ENCODE measurements at regions not wholly inside any gene's neighbourhood (a gene's known extent, or its start where the extent isn't known, plus 50 kb on each side); places are given as distances from the start of the nearest gene placed in this dataset.
A peak's percentile ranks its signal among the peaks of the same experiment; 100 is the strongest.

GRCh38 chr4:128579154-128579853, 230.2 kb upstream of the JADE1 start:
- H3K36me3 Mint-ChIP-seq, result peaks cover 1% of the 10 kb centered on the region
- no peaks in the 10 kb centered on the region for H3K27me3 Mint-ChIP-seq
- H3K4me3 Mint-ChIP-seq, result no peak overlapping the region
- no peak for TF ChIP-seq CTCF (conservative IDR thresholded peaks at IDR 0.05)
- peaks cover 1% of the 10 kb centered on the region for H3K9me3 Mint-ChIP-seq
- H3K4me1 Mint-ChIP-seq (ENCODE audit: unreplicated experiment), result peaks cover 1% of the 10 kb centered on the region
- no peak overlapping the region for H3K27ac Mint-ChIP-seq
- DNase-seq (ENCODE audit: extremely low spot score, unreplicated experiment), result no peak

GRCh38 chr4:128574706-128575105, 234.8 kb upstream of the JADE1 start:
- Mint-ChIP-seq H3K9me3 (peaks cover 3% of the 10 kb centered on the region), H3K27me3 (no peaks in the 10 kb centered on the region), H3K27ac (no peak overlapping the region), H3K36me3 (peaks cover 4% of the 10 kb centered on the region), H3K4me3 (no peak overlapping the region), H3K4me1 (ENCODE audit: unreplicated experiment) (peaks cover 33% of the 10 kb centered on the region)
- DNase-seq (ENCODE audit: extremely low spot score, unreplicated experiment), result no peak
- TF ChIP-seq CTCF (conservative IDR thresholded peaks at IDR 0.05), result peak; percentile 77

GRCh38 chr4:128573781-128574508, 235.6 kb upstream of the JADE1 start:
- H3K9me3 Mint-ChIP-seq, result peaks cover 3% of the 10 kb centered on the region
- peaks cover 38% of the 10 kb centered on the region for H3K4me1 Mint-ChIP-seq (ENCODE audit: unreplicated experiment)
- H3K27me3 Mint-ChIP-seq, result no peaks in the 10 kb centered on the region
- no peak overlapping the region for H3K4me3 Mint-ChIP-seq
- H3K36me3 Mint-ChIP-seq, result peaks cover 4% of the 10 kb centered on the region
- TF ChIP-seq CTCF (conservative IDR thresholded peaks at IDR 0.05), result no peak
- no peak for DNase-seq (ENCODE audit: extremely low spot score, unreplicated experiment)
- H3K27ac Mint-ChIP-seq, result peak overlapping the region; percentile 77

GRCh38 chr4:128572778-128573241, 236.7 kb upstream of the JADE1 start:
- peaks cover 43% of the 10 kb centered on the region for H3K4me1 Mint-ChIP-seq (ENCODE audit: unreplicated experiment)
- H3K27ac Mint-ChIP-seq, result no peak overlapping the region
- no peak for DNase-seq (ENCODE audit: extremely low spot score, unreplicated experiment)
- H3K27me3 Mint-ChIP-seq, result no peaks in the 10 kb centered on the region
- H3K4me3 Mint-ChIP-seq, result no peak overlapping the region
- peaks cover 4% of the 10 kb centered on the region for H3K36me3 Mint-ChIP-seq
- TF ChIP-seq CTCF (conservative IDR thresholded peaks at IDR 0.05), result no peak
- H3K9me3 Mint-ChIP-seq, result peaks cover 3% of the 10 kb centered on the region

- Mint-ChIP-seq H3K9me3 (peaks cover 3% of the 10 kb centered on the region), H3K4me3 (no peak overlapping the region), H3K27ac (no peak overlapping the region), H3K4me1 (ENCODE audit: unreplicated experiment) (peaks cover 43% of the 10 kb centered on the region), H3K27me3 (no peaks in the 10 kb centered on the region), H3K36me3 (peaks cover 4% of the 10 kb centered on the region)
- no peak for DNase-seq (ENCODE audit: extremely low spot score, unreplicated experiment)
- no peak for TF ChIP-seq CTCF (conservative IDR thresholded peaks at IDR 0.05)
These were observed 237.8 kb upstream of the JADE1 start for GRCh38 chr4:128571747-128572146.

Measured in type B pancreatic cell (in vitro differentiated cells).